ENCODE measurements at regions not wholly inside any gene's neighbourhood (a gene's known extent, or its start where the extent isn't known, plus 50 kb on each side); places are given as distances from the start of the nearest gene placed in this dataset.

- in situ Hi-C loops (cut with MboI; ENCODE audit: low sequenced_read_pairs, unreplicated experiment): no loop called here
- TF ChIP-seq CTCF (IDR thresholded peaks at IDR 0.05; ENCODE audit: borderline replicate concordance, control extremely low read depth, extremely low read depth, insufficient read depth, missing control alignments): no peak
- no peak for DNase-seq (ENCODE audit: low spot score)
These were observed 266.2 kb downstream of the TENT5A start for GRCh38 chr6:81486234-81486633.

GRCh38 chr6:81485395-81485794, 267.1 kb downstream of the TENT5A start:
- no peak for DNase-seq (ENCODE audit: low spot score)
- no peak for TF ChIP-seq CTCF (IDR thresholded peaks at IDR 0.05; ENCODE audit: borderline replicate concordance, control extremely low read depth, extremely low read depth, insufficient read depth, missing control alignments)
- in situ Hi-C loops (cut with MboI; ENCODE audit: low sequenced_read_pairs, unreplicated experiment): no loop called here

GRCh38 chr6:81484251-81484650, 268.2 kb downstream of the TENT5A start:
- no peak for DNase-seq (ENCODE audit: low spot score)
- in situ Hi-C loops (cut with MboI; ENCODE audit: low sequenced_read_pairs, unreplicated experiment): no loop called here
- no peak for TF ChIP-seq CTCF (IDR thresholded peaks at IDR 0.05; ENCODE audit: borderline replicate concordance, control extremely low read depth, extremely low read depth, insufficient read depth, missing control alignments)

DNA sequence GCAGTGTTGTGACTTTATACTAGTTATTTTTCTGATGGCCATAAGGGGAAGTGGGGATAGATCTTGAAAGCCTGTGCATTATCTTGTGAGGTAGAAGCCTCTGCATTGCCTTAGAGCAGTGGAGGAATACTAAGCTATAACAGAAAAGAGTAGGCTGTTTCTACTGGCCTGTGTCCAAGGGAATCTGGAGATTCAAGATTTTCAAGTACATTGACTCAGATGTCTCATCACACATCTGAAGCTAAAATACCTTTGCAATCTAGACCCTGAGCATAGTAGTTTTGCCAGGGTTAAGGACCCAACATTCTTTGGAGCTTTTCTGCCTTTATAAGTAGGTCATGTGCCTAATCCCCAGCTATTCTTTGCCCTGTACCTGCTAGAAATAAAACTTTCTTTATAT, 272.3 kb downstream of the TENT5A start:
- in situ Hi-C loops (cut with MboI; ENCODE audit: low sequenced_read_pairs, unreplicated experiment): no loop called here
- DNase-seq (ENCODE audit: low spot score): no peak
- no peak for TF ChIP-seq CTCF (IDR thresholded peaks at IDR 0.05; ENCODE audit: borderline replicate concordance, control extremely low read depth, extremely low read depth, insufficient read depth, missing control alignments)

DNA sequence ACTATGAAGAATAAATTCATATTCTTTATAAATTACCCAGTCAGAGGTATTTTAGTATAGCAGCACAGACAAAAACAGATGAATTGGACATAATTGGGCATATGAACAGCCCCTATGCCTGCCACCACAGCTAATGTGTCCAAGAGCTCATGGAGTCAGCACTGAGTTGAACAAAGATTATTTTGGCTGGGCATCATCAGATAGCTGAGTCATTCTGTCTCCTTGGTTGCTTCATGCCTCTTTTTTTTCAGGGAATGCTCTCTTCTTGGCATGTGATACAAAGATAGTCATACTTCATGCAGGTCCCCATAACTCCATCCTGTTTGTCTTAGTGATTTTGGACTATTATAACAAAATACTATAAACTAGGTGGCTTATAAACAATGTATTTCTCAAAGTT, 275.6 kb downstream of the TENT5A start:
- in situ Hi-C loops (cut with MboI; ENCODE audit: low sequenced_read_pairs, unreplicated experiment): no loop called here
- no peak for TF ChIP-seq CTCF (IDR thresholded peaks at IDR 0.05; ENCODE audit: borderline replicate concordance, control extremely low read depth, extremely low read depth, insufficient read depth, missing control alignments)
- no peak for DNase-seq (ENCODE audit: low spot score)

GRCh38 chr6:81475646-81476045, 276.8 kb downstream of the TENT5A start:
- no peak for TF ChIP-seq CTCF (IDR thresholded peaks at IDR 0.05; ENCODE audit: borderline replicate concordance, control extremely low read depth, extremely low read depth, insufficient read depth, missing control alignments)
- in situ Hi-C loops (cut with MboI; ENCODE audit: low sequenced_read_pairs, unreplicated experiment): no loop called here
- DNase-seq (ENCODE audit: low spot score): no peak

GRCh38 chr6:81465859-81466258, 286.6 kb downstream of the TENT5A start:
- DNase-seq (ENCODE audit: low spot score): no peak
- in situ Hi-C loops (cut with MboI; ENCODE audit: low sequenced_read_pairs, unreplicated experiment): no loop called here
- TF ChIP-seq CTCF (IDR thresholded peaks at IDR 0.05; ENCODE audit: borderline replicate concordance, control extremely low read depth, extremely low read depth, insufficient read depth, missing control alignments): no peak

All from GM13976 (cell line).